Medulla oblongata (tissue), 1 donor: ENCODE measurements at regions not wholly inside any gene's neighbourhood (a gene's known extent, or its start where the extent isn't known, plus 50 kb on each side); places are given as distances from the start of the nearest gene placed in this dataset.

Experiments used
- DNase-seq: peaks from one replicate; pipeline ENCODE4 v3.0.0-alpha.2; 2015; ENCODE audit errors: extremely low spot score

DNA sequence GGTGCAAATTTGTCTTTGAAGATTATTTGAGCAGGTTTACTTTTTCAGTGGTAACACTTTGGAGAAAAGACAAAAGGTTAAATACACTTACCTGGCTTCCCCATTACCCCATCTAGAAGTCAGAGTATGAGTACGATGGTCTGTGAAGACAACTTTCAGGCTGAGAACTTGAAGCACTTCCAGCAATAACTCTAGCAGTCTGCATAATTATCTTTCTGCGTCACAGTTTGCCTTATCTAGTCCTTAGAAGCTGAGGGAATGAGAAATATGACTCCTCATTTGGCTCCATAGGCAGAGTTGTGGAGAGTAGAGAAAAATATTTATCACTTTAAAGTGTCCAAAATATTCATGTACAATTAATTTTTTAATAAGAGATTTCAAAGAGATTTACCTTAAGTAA lies 323.4 kb upstream of the CAMK1G start:
- no peak for DNase-seq

DNA sequence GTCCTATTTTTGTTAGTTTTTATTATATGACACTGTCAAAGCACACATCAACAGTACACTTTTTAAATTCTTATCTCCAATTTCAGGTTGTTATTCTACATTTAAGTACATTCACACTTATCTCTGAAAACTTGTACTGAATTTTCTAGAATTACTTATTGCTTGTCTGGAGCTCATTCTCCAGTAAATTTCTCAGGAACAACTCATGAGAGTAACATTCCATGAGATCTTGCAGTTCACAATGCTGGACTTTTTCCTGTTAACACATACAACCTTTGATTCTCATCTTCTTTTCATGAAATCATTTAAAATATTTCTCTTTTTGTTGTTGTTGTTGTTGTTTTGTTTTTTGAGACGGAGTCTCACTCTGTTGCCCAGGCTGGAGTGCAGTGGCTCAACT lies 320.9 kb upstream of the CAMK1G start:
- DNase-seq = no peak

DNA sequence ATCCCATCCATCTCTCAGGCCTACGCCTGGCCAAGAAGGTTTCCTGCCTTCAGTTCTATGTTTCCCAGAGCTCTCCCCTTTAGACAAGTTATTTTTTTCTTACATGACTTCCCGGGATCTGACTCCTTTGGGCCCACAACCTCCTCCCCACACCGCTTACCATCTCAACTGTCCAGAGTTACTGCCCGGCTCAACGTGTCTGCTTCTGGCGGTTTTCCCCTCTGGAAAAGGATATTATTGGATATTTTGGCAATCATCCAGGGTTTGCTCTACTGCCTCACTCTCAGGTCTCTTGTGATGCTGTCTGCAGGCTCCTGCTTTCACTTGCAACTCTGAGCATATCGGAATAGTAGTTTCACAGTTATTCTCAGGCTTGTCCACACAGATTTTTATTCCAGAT lies 318.2 kb upstream of the CAMK1G start:
- DNase-seq = no peak

DNA sequence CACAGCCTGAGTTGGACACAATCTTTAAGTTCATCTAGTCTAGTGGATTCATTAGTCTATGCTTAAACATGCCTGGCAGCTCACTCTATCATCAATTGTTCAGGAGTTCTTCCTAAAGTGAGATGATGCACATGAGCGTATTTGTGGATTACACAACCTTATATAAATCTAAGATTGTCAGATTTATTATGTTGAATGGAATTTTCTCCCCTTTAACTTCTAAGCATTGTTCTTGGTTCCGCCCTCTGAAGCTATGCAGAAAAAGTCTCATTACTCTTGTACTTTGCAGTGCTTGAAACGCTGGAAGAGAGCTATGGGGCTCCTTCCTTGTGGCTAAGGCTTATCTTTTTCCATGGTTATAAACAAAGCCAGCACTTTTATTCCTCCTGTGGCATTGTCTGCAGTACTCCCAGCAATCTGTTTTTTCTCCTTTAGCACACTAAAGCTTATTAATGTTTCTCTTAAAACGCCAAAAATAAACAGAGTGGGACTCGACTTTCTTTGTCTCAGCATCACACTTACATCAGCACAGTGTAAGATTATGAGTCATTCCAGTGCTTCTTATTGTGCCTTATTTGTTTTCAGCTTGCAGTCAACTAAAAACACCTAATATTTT lies 316.8 kb upstream of the CAMK1G start:
- DNase-seq = no peak

DNA sequence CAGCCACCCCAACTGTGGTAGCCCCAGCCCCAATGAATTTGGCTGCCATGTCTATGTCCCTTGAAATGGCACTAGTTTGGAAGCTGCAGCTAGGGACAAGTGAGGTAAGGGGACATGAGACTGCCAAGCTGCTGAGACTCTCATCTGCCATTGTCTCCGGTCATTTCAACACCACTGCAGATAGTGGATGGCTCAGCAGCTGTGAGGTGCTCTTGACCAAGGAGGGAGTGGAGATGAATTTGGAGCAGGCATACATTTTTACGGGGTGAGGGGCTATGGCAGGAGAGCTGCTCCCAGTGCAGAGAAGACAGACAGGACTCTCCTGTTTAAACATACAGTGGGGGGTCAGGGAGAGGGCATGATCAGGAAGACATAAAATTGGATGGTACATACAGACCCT lies 315.5 kb upstream of the CAMK1G start:
- no peak for DNase-seq

DNA sequence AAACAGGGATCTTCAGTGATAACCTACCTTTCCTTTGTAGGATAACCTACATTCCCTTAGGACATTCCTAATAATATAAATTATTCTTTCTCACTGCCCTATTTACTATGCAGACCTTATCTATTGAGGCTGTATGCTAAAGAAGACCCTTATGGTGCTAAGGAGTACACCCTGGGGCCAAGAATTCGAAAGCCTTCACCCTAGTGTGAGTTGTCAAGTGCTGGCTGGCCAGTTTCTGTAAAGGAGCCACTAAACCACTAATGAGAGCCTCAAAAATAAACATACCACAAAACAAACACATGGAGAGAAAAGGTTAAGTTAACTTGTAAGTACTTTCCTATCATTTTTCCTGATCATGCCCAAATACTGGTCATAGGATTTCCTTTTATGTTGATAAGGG lies 315.0 kb upstream of the CAMK1G start:
- no peak for DNase-seq

DNA sequence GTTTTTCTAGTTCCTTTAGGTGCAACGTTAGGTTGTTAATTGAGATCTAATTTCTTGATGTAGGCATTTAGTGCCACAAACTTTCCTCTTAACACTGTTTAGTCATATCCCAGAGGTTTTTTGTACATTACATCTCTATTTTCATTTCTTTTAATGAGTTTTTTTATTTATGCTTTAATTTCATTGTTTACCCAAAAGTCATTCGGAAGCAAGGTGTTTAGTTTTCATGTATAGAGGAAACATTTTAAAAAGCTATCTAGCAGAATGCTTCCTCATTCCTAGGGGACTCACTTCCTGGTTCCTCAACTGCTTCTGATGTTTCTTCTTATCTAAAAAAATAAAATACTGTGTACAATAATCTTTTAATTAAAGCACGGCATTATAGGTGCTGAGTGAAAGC lies 307.2 kb upstream of the CAMK1G start:
- DNase-seq = no peak

DNA sequence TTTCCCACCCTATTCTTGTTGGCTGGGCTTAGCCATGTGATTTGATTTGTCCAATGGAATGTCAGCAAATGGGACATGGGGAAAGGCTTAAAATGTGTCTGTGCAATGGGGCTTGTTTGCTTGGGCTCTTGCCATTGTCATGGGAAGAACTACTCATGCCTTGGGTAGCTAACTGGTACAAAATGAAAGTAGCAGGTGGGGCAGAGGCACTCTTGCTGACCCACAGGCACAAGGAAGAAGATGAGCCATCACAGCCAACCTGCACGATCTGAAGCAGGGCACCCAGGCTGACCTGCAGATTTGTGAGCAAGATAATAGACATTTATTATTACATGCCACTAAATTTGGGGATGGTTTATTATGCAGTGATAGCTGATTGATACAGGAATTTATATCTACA lies 305.9 kb upstream of the CAMK1G start:
- DNase-seq = no peak

DNA sequence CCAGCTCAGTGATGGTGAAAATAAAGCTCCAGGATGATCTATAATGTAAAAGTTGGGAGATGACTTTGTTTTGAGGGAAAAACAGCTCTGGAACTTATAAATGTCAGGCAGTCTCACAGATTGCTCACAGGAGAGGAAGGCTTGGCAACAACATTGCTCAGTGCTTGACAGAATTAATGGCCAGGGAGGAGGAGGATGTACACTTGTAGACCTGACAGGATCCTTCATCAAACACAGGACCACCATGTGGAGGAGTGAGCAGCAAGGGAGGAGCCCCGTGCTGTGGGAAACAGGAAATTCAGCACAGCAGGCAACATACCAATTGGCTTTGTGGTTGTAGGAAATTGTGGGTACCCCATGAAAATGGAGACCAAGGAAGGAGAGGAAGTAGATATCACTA lies 291.8 kb upstream of the CAMK1G start:
- DNase-seq = no peak

DNA sequence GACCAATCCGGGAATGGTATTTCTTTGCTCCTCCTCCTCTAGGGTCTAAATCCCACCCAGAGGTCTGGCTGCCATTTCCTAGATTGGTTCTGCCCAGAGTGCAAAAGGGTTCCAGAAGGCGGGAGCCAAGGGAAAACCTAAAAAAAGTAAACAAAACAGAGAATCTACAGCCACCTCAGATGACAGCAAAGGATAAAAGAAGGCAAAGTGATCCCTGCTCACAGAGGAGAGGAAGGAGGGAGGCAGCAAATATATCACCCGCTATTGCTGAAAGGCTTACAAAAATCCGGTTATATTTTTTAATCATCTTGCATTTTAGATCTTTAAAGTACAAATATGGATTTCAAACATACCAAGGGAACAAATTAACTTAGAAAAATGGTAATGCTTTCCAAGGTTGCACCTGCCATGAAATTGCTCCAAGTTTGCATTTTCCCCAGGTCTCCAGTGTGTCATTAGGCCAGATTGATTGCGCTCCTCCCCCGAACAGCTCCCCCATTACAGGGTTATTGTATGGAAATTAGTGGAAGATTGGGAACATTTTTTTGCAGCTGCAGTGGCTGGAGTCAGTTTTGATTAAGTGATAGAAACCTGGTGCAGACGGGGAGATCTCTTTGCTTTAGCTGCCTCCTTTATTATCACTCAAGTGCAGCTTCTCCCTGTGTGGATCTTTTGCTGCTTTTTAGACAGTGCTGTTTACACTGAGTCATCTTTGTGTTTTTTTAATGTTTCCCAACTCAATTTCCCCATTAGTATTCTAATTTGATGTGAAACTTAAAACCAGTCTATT lies 280.5 kb upstream of the CAMK1G start:
- no peak for DNase-seq

DNA sequence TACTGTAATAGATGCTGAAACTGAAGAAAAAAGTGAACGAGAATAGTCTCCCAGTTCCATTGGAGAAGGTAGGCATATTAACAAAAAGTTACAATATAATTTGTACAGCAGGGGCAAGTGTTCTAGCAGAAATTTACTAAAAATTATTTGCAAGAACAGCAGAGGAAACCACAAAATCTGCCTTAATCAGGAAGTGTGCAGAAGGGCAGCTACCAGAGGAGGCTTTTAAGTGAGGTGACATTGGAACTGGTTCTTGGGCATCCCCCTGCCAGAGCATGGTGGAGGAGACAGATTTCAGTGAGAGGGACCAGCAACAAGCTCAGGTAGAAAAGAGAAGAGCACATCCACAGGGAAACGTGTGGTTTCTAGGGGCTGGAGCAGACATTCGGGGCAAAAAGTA lies 279.3 kb upstream of the CAMK1G start:
- DNase-seq = no peak

DNA sequence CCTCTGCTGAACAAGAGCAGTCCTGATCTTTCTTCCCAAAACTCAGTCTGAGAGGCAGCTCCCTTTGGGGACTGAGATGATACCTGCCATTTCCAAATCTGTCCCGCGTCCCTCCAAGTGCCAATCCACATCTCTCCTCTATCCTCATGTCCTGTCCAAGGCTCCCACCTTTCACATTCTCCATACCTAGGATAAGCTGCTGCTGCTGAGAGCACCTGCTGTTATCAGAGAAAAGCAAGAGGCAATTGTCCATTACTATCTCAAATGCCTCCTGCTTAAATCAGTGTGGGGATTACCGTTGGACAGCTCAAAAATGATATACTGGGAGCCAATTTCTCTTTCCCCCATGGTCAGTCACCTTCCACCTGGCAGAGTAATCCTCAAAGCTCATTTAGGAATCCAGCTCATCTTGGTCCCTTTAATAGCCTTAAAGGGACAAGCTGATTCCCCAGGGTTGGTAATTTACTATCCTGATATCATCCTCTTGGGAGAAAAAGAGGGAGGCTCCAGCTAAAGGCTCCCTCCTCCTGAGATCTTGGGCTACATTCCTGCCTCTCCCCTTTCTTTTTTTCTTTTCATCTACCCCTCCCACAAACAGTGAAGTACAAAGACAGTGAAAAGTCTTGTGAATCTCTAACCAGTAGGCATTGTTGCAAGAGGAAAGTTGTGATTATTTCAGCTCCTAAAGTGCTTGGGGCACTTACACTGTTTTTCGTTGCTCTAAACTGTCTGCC lies 278.1 kb upstream of the CAMK1G start:
- DNase-seq = no peak

DNA sequence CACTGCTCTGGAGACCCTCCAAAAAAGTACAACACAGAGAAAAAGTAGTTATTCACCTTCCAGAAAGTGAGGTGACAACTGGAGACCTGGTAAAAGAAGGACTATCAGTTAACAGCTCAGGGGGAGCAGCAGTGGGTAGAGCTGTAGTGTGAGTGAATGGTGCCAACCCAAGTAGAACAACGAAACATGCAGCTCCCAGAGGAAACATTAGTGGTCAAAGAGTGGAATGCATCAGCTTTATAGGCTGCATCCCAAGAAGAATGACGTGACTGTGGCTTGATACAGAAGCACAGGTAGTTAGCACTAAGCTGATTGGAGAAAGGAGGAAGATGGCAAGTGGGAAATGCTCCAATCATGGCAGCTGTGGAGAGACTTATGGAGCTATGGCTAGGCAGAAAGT lies 275.7 kb upstream of the CAMK1G start:
- DNase-seq = no peak

DNA sequence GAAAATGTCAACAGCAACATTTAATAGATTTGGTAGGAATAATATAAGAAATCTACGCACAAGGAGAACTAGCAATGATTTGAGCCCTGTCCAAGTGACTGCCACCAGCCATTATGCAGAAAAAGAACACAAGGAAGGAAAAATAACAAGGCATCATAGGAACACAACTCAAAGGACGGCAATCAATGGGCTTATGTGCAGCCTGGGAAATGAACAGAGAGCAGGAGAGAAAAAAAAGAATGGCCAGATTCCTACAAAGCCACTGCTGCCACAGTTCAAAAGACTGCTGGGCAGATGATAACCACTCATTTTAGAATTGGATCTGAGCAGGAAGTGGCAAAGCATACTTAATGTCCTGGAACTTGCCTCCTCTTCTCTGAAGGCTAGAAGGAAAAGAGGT lies 274.3 kb upstream of the CAMK1G start:
- no peak for DNase-seq

DNA sequence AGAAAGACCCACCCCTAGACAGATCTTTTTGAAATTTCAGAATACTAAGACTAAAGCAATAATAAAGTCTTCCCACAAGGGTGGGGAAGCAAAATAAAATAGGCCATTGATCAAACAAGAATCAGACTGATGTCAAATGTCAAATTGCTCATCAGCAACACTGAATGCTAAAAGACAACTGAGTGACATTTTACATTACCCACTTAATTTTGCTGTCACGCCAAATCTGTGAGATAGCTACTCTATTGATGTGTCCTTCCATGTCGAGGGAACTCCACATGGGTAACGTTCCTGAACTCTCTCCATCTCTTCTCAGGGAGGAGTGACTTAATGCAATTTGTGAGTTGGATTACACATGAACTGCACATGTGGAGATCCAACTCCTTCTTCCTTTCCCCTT lies 271.7 kb upstream of the CAMK1G start:
- DNase-seq = no peak

DNA sequence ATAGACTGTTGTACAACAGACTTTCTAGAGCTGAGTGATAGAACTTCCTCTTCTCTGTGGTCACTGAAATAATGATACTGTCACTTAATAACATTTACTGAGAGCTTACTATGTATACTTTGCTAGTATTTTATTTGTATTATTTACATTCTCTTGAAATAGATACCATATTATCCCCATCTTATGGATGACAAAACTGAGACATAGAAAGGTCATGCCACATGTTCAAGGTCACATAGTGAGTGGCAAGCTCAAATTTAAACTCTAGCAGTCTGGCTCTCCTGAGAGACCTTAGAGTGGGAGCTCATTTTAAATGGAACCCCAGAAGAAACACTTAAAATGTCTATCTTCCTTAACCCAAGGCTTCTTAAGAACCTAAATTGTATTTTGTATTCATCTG lies 266.6 kb upstream of the CAMK1G start:
- no peak for DNase-seq

DNA sequence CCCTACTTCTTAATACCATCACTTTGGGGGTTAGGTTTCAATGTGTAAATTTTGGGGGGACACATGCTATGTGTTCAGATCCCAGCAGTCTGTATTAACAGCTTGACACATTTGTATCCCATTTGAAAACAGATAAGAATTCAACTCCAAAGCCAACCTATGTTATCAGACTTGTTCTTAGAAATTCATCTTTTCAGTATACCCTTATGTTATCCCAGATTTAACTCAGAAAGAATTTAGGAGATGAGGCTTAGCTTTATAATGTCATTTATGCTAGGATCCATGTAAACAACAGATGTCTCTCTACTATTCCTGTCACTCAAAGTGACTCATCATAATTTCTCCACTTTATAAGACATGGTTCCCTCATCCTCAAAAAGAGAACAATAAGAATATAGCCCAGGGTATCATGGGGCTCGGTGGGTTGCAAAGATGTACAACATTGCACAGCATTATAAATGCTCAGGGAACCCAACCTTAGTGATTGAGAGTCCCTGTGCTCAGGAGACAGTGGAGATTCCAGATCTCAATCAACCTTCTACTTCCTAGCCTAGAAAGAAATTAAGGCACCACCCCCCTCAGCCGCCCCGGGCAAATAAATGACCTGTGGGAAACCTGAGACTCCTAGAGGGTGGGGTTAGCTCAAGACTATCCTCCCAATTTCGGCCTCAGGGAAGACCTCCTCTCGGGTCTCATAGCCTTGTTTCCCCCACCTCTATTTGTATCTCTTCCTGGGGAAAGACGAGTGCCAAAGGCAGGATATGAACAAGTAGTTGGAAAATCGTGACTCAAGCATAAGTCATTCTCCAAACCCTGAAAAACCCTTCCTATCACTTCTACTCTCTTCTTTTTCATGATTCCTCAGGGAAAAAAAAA lies 265.1 kb upstream of the CAMK1G start:
- no peak for DNase-seq

DNA sequence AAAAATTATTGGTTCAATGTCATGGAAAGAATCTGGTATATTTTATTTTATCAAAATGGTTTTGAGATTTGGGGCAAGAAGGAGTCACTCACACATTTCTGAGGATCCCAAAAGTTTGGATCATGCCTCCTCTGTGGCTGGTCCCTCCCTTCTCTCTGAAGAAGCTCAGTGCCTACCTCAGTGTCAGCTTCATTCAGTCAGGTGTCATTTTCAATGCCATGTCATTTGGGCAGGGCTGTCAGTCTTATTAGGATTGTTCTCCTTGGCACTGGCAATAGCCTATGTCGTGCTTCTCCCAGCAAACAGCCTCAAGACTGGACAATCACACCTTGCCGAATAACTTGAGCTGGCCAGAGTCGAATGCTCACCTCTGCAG lies 264.5 kb upstream of the CAMK1G start:
- DNase-seq = no peak

DNA sequence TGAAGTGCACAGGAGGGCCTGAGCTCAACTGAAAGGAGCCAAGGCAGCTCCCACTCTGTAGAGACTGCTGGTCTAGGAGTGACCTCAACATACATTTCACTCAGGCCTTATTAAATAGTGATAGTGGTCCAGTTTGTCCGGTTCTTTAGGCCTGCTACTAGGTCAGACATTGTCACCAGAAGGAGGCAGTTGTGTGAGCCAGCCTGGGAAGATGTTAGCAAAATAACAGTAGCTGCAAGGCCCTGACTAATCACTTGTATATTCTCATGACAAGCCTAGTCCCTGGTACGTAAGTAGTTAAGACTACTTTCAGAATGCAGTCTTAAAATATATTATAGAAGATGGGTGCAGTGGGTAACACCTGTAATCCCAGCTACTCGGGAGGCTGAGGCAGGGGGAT lies 264.0 kb upstream of the CAMK1G start:
- no peak for DNase-seq

DNA sequence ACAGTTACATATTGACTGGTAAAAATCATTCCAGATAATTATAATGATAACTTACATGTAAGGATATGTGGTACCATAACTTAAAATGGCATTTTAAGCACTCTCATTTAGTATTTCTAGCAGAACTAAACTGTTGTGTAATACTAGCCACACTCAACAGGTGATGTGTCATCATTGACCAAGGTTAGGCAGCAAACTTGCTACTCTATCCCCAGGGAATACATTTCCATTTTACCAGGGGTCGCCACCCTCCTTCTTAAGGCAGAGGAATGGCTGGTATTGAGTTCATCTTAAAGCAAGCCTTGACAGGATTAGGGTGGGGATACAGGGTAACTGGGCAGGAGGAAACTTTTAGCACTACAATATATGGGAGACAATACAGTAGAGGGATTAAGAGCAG lies 259.8 kb upstream of the CAMK1G start:
- DNase-seq = no peak

DNA sequence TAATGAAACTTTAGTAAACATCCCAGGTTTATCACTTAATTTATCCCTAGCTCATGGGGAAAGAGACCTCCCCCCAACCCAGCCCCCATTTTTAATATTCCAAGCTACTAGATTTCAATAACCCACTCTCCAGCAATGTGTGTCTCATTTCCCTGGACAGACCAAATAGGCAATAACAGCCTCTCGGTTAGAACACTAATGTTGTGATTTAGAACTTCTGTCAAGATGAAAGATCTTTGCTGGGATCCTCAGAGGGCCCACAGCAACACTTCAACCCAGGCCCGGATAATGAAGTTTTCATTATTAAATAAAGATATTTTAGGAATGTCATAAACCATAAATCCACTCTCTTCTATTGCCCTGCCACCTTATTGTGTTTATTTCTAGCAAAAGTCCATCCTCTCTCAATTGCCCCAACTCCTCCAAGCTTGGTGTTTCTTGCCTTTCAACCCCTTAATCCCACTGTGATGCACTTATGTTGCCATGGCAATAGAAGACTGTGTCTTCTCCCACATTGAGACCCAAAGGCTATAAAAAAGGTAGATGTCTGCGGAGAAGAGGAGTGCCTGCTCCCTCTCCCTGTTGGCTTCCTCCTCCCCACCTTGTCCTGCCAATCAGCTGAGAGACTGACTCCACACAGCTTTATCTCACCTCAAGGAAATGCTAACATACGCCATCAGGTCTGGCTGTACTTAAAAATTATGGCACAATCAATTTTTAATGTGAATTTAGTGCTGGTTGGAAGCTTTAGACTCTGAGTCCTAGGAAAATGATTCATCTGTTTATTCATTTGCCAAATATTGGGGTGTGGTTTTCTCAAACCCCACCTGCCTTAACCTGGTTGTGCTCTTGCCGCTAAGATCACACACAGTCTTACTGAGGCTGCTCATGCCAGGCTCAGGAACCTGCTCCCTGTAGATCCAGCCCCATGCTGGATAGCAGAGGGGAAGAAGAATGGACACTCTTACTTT lies 258.3 kb upstream of the CAMK1G start:
- no peak for DNase-seq
